ENCODE measurements at regions not wholly inside any gene's neighbourhood (a gene's known extent, or its start where the extent isn't known, plus 50 kb on each side); places are given as distances from the start of the nearest gene placed in this dataset.

- H3K9ac ChIP-seq (ENCODE audit: low read length), result no peak overlapping the region
- H2AFZ ChIP-seq (ENCODE audit: low read depth, low read length), result no peak overlapping the region
- no peaks in the 10 kb centered on the region for H3K9me2 ChIP-seq (ENCODE audit: insufficient read depth, low read length)
- no peak overlapping the region for H3K27ac ChIP-seq (ENCODE audit: low read length)
- H3K27me3 ChIP-seq (ENCODE audit: insufficient read depth, low read depth, low read length), result no peaks in the 10 kb centered on the region
- H3K36me3 ChIP-seq (ENCODE audit: insufficient read depth, low read length), result no peaks in the 10 kb centered on the region
- H4K20me1 ChIP-seq (ENCODE audit: insufficient read depth), result no peaks in the 10 kb centered on the region
- H3K4me2 ChIP-seq (ENCODE audit: low read length), result no peak overlapping the region
- no peak overlapping the region for H3K4me3 ChIP-seq (ENCODE audit: low read length)
- no peaks in the 10 kb centered on the region for H3F3A ChIP-seq (ENCODE audit: insufficient read depth, low read length, poor library complexity, severe bottlenecking)
- H3K79me2 ChIP-seq (replicated peaks; ENCODE audit: insufficient read depth, low read length), result no peaks in the 10 kb centered on the region
- no peaks in the 10 kb centered on the region for H3K9me3 ChIP-seq (ENCODE audit: low read length)
- no peak for TF ChIP-seq TAF1 (IDR thresholded peaks at IDR 0.05; ENCODE audit: low read depth)
- no peak for TF ChIP-seq MXI1 (conservative IDR thresholded peaks at IDR 0.05; ENCODE audit: poor library complexity, severe bottlenecking)
- TF ChIP-seq EP300 (conservative IDR thresholded peaks at IDR 0.05; ENCODE audit: poor library complexity, severe bottlenecking), result no peak
- no peak for TF ChIP-seq CTCF (IDR thresholded peaks at IDR 0.05; ENCODE audit: poor library complexity, severe bottlenecking)
- TF ChIP-seq RAD21 (conservative IDR thresholded peaks at IDR 0.05), result no peak
- no peak for TF ChIP-seq POLR2AphosphoS5 (IDR thresholded peaks at IDR 0.05)
- no peak for TF ChIP-seq SMC3 (conservative IDR thresholded peaks at IDR 0.05; ENCODE audit: poor library complexity)
- no peak for TF ChIP-seq EZH2 (IDR thresholded peaks at IDR 0.05; ENCODE audit: borderline replicate concordance, insufficient read depth, low read length, poor library complexity, severe bottlenecking)
- TF ChIP-seq, protein P1, sequence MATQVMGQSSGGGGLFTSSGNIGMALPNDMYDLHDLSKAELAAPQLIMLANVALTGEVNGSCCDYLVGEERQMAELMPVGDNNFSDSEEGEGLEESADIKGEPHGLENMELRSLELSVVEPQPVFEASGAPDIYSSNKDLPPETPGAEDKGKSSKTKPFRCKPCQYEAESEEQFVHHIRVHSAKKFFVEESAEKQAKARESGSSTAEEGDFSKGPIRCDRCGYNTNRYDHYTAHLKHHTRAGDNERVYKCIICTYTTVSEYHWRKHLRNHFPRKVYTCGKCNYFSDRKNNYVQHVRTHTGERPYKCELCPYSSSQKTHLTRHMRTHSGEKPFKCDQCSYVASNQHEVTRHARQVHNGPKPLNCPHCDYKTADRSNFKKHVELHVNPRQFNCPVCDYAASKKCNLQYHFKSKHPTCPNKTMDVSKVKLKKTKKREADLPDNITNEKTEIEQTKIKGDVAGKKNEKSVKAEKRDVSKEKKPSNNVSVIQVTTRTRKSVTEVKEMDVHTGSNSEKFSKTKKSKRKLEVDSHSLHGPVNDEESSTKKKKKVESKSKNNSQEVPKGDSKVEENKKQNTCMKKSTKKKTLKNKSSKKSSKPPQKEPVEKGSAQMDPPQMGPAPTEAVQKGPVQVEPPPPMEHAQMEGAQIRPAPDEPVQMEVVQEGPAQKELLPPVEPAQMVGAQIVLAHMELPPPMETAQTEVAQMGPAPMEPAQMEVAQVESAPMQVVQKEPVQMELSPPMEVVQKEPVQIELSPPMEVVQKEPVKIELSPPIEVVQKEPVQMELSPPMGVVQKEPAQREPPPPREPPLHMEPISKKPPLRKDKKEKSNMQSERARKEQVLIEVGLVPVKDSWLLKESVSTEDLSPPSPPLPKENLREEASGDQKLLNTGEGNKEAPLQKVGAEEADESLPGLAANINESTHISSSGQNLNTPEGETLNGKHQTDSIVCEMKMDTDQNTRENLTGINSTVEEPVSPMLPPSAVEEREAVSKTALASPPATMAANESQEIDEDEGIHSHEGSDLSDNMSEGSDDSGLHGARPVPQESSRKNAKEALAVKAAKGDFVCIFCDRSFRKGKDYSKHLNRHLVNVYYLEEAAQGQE (IDR thresholded peaks at IDR 0.05; ENCODE audit: borderline replicate concordance), result no peak
Measured at GRCh38 chr4:11514003-11514402, 85.3 kb upstream of the HS3ST1 start.

DNA sequence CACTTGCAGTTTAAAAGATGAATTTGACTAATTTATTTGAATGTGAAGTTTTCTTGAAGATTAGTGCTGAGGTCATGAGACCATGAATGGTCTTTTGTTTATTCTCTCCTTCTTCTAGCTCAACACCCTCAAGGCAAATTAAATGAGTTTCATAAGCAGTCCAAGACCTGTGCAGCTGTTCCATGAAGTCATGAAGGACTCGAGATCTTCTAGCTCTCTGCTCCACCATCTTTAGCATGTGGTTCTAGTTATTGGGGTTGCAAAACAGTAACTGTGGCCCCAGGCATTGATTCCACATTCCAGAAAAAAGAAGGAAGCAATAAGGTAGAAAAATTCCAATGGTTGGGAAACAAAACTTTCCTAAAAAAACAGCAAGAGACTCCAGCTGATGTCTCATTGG is 84.2 kb upstream of the HS3ST1 start:
- Histone ChIP-seq H3K27ac (ENCODE audit: low read length) (no peak overlapping the region), H3K9me2 (ENCODE audit: insufficient read depth, low read length) (no peaks in the 10 kb centered on the region), H3K9ac (ENCODE audit: low read length) (no peak overlapping the region), H3K79me2 (replicated peaks; ENCODE audit: insufficient read depth, low read length) (no peaks in the 10 kb centered on the region), H3K36me3 (ENCODE audit: insufficient read depth, low read length) (no peaks in the 10 kb centered on the region), H3K27me3 (ENCODE audit: insufficient read depth, low read depth, low read length) (no peaks in the 10 kb centered on the region), H2AFZ (ENCODE audit: low read depth, low read length) (no peak overlapping the region), H4K20me1 (ENCODE audit: insufficient read depth) (no peaks in the 10 kb centered on the region), H3F3A (ENCODE audit: insufficient read depth, low read length, poor library complexity, severe bottlenecking) (no peaks in the 10 kb centered on the region), H3K4me2 (ENCODE audit: low read length) (no peak overlapping the region), H3K4me3 (ENCODE audit: low read length) (no peak overlapping the region), H3K9me3 (ENCODE audit: low read length) (no peaks in the 10 kb centered on the region)
- no peak for TF ChIP-seq SMC3 (conservative IDR thresholded peaks at IDR 0.05; ENCODE audit: poor library complexity)

DNA sequence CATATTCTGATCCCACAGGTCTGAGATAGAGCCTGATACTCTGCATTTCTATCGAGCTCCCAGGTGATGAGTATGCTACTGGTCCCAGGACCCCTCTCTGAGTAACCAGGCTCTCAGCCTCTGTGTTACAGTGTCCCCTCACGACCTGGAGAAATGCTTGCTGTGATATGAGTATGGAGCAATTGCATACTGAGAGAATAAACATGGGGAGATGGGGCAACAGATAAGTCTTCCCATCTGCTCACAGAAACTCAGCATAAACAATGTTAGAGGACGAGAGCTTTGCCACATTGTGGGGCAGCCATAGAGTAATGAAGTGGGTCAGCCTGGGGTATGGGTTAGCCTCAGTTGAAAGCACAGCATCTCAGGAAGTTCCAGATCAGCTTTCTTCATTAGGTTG is 82.6 kb upstream of the HS3ST1 start:
- Histone ChIP-seq H3K9me2 (ENCODE audit: insufficient read depth, low read length) (no peaks in the 10 kb centered on the region), H3K79me2 (replicated peaks; ENCODE audit: insufficient read depth, low read length) (no peaks in the 10 kb centered on the region), H3K9me3 (ENCODE audit: low read length) (no peaks in the 10 kb centered on the region), H3K27ac (ENCODE audit: low read length) (no peak overlapping the region), H3F3A (ENCODE audit: insufficient read depth, low read length, poor library complexity, severe bottlenecking) (no peaks in the 10 kb centered on the region), H3K4me3 (ENCODE audit: low read length) (no peak overlapping the region), H3K9ac (ENCODE audit: low read length) (no peak overlapping the region), H2AFZ (ENCODE audit: low read depth, low read length) (no peak overlapping the region), H3K36me3 (ENCODE audit: insufficient read depth, low read length) (no peaks in the 10 kb centered on the region), H3K4me2 (ENCODE audit: low read length) (no peak overlapping the region), H4K20me1 (ENCODE audit: insufficient read depth) (no peaks in the 10 kb centered on the region), H3K27me3 (ENCODE audit: insufficient read depth, low read depth, low read length) (no peaks in the 10 kb centered on the region)
- no peak for TF ChIP-seq SMC3 (conservative IDR thresholded peaks at IDR 0.05; ENCODE audit: poor library complexity)
- no peak for TF ChIP-seq CTCF (IDR thresholded peaks at IDR 0.05; ENCODE audit: poor library complexity, severe bottlenecking)
- no peak for TF ChIP-seq POLR2AphosphoS5 (IDR thresholded peaks at IDR 0.05)
- TF ChIP-seq, protein P1 (IDR thresholded peaks at IDR 0.05; ENCODE audit: borderline replicate concordance), result no peak
- no peak for TF ChIP-seq EZH2 (IDR thresholded peaks at IDR 0.05; ENCODE audit: borderline replicate concordance, insufficient read depth, low read length, poor library complexity, severe bottlenecking)
- TF ChIP-seq RAD21 (conservative IDR thresholded peaks at IDR 0.05), result no peak
- TF ChIP-seq TAF1 (IDR thresholded peaks at IDR 0.05; ENCODE audit: low read depth), result no peak
